H1 (cell line): ENCODE measurements at regions not wholly inside any gene's neighbourhood (a gene's known extent, or its start where the extent isn't known, plus 50 kb on each side); places are given as distances from the start of the nearest gene placed in this dataset.

ENCODE experiments used
- CREB1 ChIP-seq: IDR thresholded peaks from 2 replicates; pipeline ENCODE4 v1.6.1; 2012; ENCODE audit warnings: inconsistent platforms
- NANOG ChIP-seq: IDR thresholded peaks from 2 replicates; pipeline ENCODE4 v1.6.1; 2011; ENCODE audit warnings: low read length, low read depth, mild to moderate bottlenecking, inconsistent platforms; ENCODE audit not compliant: insufficient read depth, poor library complexity, severe bottlenecking
- SIRT6 ChIP-seq: IDR thresholded peaks from one replicate; pipeline ENCODE4 v1.7.1; 2012; ENCODE audit warnings: low read length, inconsistent platforms
- TAF7 ChIP-seq: optimal IDR thresholded peaks from 2 replicates; pipeline ENCODE3; 2011; ENCODE audit warnings: low read depth, mild to moderate bottlenecking, inconsistent platforms, low read length, moderate library complexity, borderline replicate concordance
- TEAD4 ChIP-seq: IDR thresholded peaks from 2 replicates; pipeline ENCODE4 v1.6.1; 2012; ENCODE audit warnings: low read depth, low read length, inconsistent platforms, mixed read lengths

- TF ChIP-seq SIRT6, result no peak
- TF ChIP-seq CREB1, result no peak
- TF ChIP-seq TAF7, result no peak
- TF ChIP-seq NANOG, result no peak
- TF ChIP-seq TEAD4, result no peak
- TF ChIP-seq, all 59 proteins: peak for 0
Measured at GRCh38 chr16:76882105-76882504, 308.9 kb upstream of the MON1B start (continued).
